ENCODE measurements at regions not wholly inside any gene's neighbourhood (a gene's known extent, or its start where the extent isn't known, plus 50 kb on each side); places are given as distances from the start of the nearest gene placed in this dataset.
"Not testable (repeated sequence)": the region's sequence is repeated elsewhere in the genome, so short reads cannot be mapped to it uniquely, and the experiment has no call there.

DNA sequence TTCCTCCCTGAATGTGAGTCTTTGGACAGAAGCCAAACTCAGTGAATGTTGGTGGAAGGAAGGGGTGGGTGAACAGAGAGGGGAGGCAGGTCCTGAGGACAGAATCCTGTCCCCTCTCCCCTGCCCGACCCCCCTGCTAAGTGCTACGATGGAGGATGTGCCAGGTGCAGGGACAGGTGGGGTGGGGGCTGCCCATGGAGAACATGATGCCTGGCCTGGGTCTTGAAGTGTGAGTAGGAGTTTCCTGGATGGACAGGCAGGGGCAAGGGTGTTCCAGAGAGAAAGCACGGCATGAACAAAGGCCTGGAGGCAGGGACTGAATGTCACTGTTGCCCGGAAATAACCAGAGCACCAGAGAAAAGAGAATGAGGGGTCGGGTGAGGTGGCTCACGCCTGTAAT is 445.1 kb downstream of the PTPRU start:
- peak; percentile 2 for DNase-seq (ENCODE audit: low spot score)
- not testable (repeated sequence) for H3K27ac ChIP-seq (ENCODE audit: low read depth in 1 of 2, low read length in 2 of 2); H3K9me3 ChIP-seq (ENCODE audit: control insufficient read depth in 4 of 4, low read length in 3 of 4); H3K4me3 ChIP-seq (ENCODE audit: low read depth in 1 of 3, low read length in 3 of 3); H3K36me3 ChIP-seq (ENCODE audit: control insufficient read depth in 4 of 4, insufficient read depth in 3 of 4, low read depth in 1 of 4, low read length in 3 of 4); H3K9ac ChIP-seq (ENCODE audit: low read depth in 1 of 2, low read length in 2 of 2); H3K27me3 ChIP-seq (ENCODE audit: control insufficient read depth in 4 of 4, insufficient read depth in 4 of 4, low read length in 3 of 4); H3K4me1 ChIP-seq (ENCODE audit: control insufficient read depth in 4 of 4, insufficient read depth in 4 of 4, low read length in 3 of 4)
- 72% methylated on average over 6 of the region's 6 CpGs for WGBS

DNA sequence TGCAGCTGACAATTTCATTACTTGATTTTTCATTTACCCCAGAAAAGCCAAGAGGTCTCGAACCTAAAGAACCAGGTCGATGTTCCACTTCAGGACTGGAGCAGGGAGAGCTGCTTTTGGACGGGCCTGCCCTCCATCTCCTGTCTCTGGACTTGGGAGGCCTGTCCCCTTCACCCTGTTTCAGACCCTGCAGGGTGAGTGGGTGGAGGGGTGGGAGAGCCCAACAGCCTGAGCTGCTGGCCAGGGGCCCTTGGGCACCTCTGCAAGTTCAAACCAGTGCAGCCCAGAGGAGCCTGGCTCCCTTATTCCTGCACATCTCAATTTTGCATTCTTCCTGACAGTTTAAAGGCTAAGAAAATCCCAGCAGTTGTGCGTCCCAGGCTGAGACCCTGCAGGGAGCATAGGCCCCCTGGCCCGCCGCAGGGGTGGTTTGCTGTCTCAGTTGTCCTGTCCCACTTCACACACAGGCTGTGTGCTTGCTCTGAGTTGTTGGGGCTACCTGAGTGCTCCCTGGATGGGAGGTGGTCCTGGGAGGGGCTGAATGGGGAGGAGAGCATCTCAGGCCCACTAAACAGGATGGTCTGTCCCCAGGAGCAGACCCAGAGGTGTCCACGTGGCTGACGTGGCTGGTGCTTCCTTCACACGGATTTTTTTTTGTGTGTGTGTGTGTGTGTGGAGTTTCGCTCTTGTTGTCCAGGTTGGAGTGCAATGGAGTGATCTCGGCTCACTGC is 443.7 kb downstream of the PTPRU start:
- DNase-seq (ENCODE audit: low spot score): peak; percentile 22
- no peak for TF ChIP-seq GABPA (IDR thresholded peaks at IDR 0.05 in 1 of 2, conservative IDR thresholded peaks at IDR 0.05 in 1 of 2)
- TF ChIP-seq NR2F2 (IDR thresholded peaks at IDR 0.05): no peak
- no peak for TF ChIP-seq HNF4G (IDR thresholded peaks at IDR 0.05)
- TF ChIP-seq FOXA2 (IDR thresholded peaks at IDR 0.05): no peak
- no peak for TF ChIP-seq HNF4A (conservative IDR thresholded peaks at IDR 0.05)
- TF ChIP-seq RAD21 (IDR thresholded peaks at IDR 0.05): no peak
- TF ChIP-seq, protein P1, sequence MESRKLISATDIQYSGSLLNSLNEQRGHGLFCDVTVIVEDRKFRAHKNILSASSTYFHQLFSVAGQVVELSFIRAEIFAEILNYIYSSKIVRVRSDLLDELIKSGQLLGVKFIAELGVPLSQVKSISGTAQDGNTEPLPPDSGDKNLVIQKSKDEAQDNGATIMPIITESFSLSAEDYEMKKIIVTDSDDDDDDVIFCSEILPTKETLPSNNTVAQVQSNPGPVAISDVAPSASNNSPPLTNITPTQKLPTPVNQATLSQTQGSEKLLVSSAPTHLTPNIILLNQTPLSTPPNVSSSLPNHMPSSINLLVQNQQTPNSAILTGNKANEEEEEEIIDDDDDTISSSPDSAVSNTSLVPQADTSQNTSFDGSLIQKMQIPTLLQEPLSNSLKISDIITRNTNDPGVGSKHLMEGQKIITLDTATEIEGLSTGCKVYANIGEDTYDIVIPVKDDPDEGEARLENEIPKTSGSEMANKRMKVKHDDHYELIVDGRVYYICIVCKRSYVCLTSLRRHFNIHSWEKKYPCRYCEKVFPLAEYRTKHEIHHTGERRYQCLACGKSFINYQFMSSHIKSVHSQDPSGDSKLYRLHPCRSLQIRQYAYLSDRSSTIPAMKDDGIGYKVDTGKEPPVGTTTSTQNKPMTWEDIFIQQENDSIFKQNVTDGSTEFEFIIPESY (IDR thresholded peaks at IDR 0.05): no peak
- TF ChIP-seq, protein P2, sequence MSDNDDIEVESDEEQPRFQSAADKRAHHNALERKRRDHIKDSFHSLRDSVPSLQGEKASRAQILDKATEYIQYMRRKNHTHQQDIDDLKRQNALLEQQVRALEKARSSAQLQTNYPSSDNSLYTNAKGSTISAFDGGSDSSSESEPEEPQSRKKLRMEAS (IDR thresholded peaks at IDR 0.05): no peak
- TF ChIP-seq, protein P3, sequence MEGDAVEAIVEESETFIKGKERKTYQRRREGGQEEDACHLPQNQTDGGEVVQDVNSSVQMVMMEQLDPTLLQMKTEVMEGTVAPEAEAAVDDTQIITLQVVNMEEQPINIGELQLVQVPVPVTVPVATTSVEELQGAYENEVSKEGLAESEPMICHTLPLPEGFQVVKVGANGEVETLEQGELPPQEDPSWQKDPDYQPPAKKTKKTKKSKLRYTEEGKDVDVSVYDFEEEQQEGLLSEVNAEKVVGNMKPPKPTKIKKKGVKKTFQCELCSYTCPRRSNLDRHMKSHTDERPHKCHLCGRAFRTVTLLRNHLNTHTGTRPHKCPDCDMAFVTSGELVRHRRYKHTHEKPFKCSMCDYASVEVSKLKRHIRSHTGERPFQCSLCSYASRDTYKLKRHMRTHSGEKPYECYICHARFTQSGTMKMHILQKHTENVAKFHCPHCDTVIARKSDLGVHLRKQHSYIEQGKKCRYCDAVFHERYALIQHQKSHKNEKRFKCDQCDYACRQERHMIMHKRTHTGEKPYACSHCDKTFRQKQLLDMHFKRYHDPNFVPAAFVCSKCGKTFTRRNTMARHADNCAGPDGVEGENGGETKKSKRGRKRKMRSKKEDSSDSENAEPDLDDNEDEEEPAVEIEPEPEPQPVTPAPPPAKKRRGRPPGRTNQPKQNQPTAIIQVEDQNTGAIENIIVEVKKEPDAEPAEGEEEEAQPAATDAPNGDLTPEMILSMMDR (IDR thresholded peaks at IDR 0.05; ENCODE audit: low read depth, low read length, missing input control): no peak
- no peak for TF ChIP-seq JUND (IDR thresholded peaks at IDR 0.05)
- TF ChIP-seq, protein P4, sequence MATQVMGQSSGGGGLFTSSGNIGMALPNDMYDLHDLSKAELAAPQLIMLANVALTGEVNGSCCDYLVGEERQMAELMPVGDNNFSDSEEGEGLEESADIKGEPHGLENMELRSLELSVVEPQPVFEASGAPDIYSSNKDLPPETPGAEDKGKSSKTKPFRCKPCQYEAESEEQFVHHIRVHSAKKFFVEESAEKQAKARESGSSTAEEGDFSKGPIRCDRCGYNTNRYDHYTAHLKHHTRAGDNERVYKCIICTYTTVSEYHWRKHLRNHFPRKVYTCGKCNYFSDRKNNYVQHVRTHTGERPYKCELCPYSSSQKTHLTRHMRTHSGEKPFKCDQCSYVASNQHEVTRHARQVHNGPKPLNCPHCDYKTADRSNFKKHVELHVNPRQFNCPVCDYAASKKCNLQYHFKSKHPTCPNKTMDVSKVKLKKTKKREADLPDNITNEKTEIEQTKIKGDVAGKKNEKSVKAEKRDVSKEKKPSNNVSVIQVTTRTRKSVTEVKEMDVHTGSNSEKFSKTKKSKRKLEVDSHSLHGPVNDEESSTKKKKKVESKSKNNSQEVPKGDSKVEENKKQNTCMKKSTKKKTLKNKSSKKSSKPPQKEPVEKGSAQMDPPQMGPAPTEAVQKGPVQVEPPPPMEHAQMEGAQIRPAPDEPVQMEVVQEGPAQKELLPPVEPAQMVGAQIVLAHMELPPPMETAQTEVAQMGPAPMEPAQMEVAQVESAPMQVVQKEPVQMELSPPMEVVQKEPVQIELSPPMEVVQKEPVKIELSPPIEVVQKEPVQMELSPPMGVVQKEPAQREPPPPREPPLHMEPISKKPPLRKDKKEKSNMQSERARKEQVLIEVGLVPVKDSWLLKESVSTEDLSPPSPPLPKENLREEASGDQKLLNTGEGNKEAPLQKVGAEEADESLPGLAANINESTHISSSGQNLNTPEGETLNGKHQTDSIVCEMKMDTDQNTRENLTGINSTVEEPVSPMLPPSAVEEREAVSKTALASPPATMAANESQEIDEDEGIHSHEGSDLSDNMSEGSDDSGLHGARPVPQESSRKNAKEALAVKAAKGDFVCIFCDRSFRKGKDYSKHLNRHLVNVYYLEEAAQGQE (IDR thresholded peaks at IDR 0.05): no peak
- TF ChIP-seq, protein P5, sequence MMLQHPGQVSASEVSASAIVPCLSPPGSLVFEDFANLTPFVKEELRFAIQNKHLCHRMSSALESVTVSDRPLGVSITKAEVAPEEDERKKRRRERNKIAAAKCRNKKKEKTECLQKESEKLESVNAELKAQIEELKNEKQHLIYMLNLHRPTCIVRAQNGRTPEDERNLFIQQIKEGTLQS (IDR thresholded peaks at IDR 0.05): no peak
- TF ChIP-seq SP1 (IDR thresholded peaks at IDR 0.05): no peak
- TF ChIP-seq FOXA1 (IDR thresholded peaks at IDR 0.05): no peak
- no peak for TF ChIP-seq EGR1 (IDR thresholded peaks at IDR 0.05; ENCODE audit: low read depth in 2 of 2)
- no peak for TF ChIP-seq YY1 (IDR thresholded peaks at IDR 0.05)
- no peak for TF ChIP-seq RXRA (IDR thresholded peaks at IDR 0.05)
- no peak for TF ChIP-seq TAF1 (conservative IDR thresholded peaks at IDR 0.05)
- Histone ChIP-seq H3K9me3 (ENCODE audit: control insufficient read depth in 4 of 4, low read length in 3 of 4) (no peaks in the 10 kb centered on the region), H3K4me1 (ENCODE audit: control insufficient read depth in 4 of 4, insufficient read depth in 4 of 4, low read length in 3 of 4) (no peaks in the 10 kb centered on the region), H3K9ac (ENCODE audit: low read depth in 1 of 2, low read length in 2 of 2) (no peak overlapping the region), H3K4me3 (ENCODE audit: low read depth in 1 of 3, low read length in 3 of 3) (no peak overlapping the region), H3K27ac (ENCODE audit: low read depth in 1 of 2, low read length in 2 of 2) (no peak overlapping the region), H3K27me3 (ENCODE audit: control insufficient read depth in 4 of 4, insufficient read depth in 4 of 4, low read length in 3 of 4) (peaks cover 0 to 6% (median 0%) of the 10 kb centered on the region in 4 donors), H3K36me3 (ENCODE audit: control insufficient read depth in 4 of 4, insufficient read depth in 3 of 4, low read depth in 1 of 4, low read length in 3 of 4) (no peaks in the 10 kb centered on the region)
- 80% methylated on average over 11 of the region's 11 CpGs for WGBS
